ENCODE measurements at regions not wholly inside any gene's neighbourhood (a gene's known extent, or its start where the extent isn't known, plus 50 kb on each side); places are given as distances from the start of the nearest gene placed in this dataset.

GRCh38 chr12:111030800-111031199 lies 110.4 kb upstream of the MYL2 start:
- TF ChIP-seq CTCF (IDR thresholded peaks at IDR 0.05): no peak
- TF ChIP-seq POLR2A (IDR thresholded peaks at IDR 0.05): no peak
- TF ChIP-seq POLR2AphosphoS5 (IDR thresholded peaks at IDR 0.05): no peak

All from breast epithelium (tissue), 3 donors.